HG03196 (cell line): ENCODE measurements at regions not wholly inside any gene's neighbourhood (a gene's known extent, or its start where the extent isn't known, plus 50 kb on each side); places are given as distances from the start of the nearest gene placed in this dataset.
"Not testable (repeated sequence)": the region's sequence is repeated elsewhere in the genome, so short reads cannot be mapped to it uniquely, and the experiment has no call there.

Source experiments
- ATAC-seq: cut with Tn5 transposase; IDR thresholded peaks from one replicate; pipeline ENCODE4 v1.9.1; 2021; ENCODE audit not compliant: unreplicated experiment

DNA sequence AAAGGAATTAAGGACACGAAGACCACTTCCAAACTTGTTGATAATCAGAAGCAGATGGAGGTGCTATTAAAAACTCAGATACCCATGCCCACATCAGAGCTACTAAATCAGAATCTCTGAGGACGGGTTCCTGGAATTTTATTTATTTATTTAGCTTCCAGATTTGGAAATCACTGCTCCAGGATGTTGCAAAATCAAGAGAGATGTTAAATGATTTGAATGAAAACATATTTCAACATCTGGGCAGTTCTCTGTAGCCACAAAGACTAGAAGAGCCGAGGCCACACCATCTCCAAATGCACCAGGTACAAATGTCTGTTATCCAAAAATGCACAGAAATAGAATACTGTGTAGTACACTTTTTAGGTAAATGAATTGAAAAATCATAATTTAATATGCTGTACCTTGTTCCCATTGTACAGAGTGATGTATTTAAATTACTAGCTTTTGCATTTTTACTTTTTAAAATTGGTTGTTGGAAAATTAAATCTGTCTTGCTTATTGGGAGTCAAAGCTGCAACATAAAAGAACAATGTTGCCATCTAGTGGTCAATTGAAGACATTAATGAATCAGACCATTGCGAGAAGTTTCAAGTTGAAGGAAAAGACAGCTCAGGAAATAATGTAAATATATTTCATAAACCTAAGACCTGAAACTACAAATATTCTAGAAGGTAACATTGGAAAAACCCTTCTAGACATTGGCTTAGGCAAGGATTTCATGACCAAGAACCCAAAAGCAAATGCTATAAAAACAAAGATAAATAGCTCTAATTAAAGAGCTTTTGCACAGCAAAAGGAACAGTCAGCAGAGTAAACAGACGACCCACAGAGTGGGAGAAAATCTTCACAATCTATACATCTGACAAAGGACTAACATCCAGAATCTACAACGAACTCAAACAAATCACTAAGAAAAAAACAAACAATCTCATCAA is 151.3 kb upstream of the TTC29 start:
- no peak for ATAC-seq

DNA sequence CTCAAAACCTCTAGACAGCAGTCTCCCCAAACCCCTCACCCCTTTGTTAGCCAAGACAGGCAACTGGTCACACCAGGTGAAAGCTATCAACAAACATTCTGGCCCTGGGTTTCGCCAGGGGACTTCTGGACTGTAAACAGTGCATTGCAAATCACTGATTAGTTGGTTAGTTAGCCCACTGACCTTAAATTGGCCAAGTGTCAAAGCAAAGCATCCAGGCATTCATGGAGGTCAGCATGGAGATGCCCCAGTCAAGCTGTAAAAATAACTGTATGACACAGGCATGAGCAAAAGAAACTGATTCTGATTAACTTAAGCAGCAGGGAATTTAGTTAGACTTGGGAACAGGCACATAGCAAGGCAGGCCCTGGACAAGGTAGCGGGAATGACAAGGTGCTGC is 156.0 kb upstream of the TTC29 start:
- no peak for ATAC-seq

DNA sequence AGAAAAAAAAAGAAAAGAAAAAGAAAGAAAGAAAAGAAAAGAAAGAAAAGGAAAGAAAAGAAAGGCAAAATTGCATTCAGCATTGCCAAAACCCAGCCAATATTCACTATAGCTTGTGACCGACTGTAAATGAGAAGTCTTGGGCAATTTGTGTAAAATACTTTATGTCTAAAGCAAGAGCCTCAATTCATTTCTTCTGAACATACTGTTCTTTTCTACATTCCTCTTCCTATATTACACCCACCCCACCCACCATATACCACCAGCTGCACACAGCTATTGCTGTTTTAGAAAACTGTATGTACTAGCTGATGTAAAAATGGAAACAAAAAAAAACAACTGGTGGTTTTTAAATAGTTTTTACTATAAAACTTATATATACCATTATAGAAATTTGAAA is 156.9 kb upstream of the TTC29 start:
- ATAC-seq = no peak

DNA sequence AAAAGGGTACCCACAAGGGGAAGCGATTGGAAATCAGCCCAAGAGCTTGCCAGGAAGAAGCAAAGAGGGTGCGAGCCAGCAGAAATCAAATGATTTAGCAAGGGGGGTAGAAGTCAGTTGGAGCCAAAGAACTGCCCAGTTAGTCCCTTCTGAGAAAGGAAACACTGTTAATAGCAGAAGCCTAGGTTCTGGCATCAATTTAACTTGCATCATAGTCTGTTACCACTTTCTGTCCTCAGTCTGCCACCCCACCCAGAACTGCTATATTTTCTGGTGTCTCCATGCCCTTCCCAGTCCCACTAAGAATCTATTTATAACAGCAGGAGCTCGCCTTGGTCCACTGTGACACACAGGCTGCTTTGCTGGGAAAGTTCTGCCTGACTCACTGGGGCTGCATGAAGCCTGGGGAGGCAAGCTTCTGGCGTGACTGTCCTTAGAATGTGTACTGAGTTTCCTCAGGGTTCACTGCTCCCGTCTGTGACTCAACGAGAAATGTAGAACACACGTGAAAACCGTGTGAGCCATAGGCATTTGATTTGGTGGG is 157.8 kb upstream of the TTC29 start:
- ATAC-seq = no peak

DNA sequence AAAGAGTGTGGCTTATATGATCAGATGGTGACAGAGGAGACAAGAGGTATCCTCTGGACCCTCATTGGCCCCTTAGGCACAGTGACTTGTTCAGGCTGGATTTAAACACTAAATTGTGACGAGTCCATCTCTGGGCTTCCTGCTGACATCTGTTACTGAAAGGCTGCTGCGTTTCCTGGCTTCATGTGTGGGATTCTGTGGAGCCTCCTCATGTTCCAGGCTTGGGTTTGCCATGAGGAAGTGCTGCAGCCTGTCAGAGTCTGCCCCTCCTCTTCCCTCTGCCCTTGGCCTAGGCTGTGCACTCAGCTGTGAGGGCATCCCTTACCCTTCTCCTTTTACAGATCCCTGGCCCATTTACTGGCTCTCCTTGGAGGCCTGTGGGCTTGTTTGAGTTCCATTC is 159.1 kb upstream of the TTC29 start:
- no peak for ATAC-seq

DNA sequence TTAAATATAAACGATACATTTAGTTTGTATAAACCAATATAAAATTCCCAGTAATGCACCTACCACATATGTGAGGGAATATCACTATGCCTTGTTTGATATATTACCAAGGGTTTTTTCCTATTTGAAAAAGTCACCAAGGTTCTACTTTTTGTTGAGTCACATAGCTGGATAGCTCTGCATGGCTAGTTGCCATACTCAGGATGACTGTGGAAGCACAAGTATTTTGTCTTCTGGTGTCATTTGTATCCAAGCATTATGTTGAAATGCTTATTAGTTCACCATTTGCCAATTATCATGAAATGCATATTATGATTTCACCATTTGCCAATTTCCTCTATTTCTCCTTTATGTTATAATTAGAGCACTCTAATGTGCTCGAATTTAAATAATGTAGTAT is 162.7 kb upstream of the TTC29 start:
- ATAC-seq = no peak

DNA sequence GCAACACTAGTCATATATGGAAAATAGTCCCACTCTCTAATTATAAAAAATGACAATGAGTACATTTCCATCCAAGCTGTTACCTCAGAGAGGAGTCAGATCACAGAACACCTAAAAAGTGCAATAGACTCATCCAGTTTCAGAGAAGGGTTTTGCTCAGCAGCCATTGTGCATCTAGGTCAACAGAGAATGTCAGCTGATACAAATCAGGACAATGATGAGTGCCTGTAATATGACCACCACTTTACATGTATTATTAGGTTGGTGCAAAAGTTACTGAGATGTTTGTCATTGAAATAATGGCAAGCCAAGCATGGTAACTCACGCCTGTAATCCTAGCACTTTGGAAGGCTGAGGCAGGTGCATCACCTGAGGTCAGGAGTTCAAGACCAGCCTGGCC is 164.1 kb upstream of the TTC29 start:
- ATAC-seq = no peak

DNA sequence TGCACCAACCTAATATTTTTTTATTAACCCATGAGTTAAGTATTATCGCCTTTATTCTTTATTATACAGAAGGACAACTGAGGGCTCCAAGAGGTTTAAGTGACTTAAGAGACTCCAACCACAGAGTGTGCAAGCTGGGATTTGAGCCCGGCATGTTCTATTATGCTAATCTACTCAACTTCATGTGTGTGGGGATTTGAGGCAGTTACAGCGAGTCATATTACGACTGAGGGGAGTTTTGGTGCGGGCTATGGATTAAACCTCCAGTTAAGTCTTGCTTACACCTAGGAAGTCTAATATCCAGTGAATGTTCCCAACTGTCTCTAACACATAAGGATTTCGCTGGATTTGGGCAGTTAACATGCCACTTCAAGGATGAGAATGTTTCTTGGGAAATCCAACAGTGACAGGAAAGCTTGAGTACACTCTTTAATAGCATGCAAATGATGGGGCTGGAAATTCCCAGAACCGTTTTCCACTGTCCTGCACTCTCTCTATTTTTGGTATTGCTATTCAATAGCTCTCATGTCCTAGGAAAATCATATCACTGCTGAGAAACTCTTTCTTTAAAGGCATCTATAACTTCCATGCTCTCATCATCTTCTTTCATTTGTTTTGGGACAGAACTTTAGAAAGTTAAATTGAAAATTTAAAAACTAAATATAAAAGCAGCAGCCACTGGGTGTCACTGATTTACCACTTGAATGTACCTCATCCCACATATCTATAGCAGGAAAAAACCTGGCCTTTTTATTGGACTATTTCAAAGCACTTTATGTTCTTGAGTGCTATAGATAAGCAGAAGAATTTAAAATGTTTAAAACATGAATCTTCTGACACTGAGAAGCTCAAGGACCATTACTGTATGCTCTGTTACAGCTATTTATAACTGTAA is 165.1 kb upstream of the TTC29 start:
- no peak for ATAC-seq

DNA sequence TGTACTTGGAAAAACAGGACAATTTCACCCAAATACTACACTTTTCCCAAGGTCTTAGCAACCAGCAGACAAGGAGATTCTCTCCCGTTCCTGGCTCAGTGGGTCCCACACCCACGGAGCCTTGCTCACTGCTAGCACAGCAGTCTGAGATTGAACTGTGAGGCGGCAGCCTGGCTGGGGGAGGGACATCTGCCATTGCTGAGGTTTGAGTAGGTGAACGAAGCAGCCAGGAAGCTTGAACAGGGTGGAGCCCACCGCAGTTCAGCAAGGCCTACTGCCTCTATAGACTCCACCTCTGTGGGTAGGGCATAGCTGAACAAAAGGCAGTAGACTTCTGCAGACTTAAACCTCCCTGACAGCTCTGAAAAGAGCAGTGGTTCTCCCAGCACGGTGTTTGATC is 166.5 kb upstream of the TTC29 start:
- ATAC-seq = not testable (repeated sequence)

DNA sequence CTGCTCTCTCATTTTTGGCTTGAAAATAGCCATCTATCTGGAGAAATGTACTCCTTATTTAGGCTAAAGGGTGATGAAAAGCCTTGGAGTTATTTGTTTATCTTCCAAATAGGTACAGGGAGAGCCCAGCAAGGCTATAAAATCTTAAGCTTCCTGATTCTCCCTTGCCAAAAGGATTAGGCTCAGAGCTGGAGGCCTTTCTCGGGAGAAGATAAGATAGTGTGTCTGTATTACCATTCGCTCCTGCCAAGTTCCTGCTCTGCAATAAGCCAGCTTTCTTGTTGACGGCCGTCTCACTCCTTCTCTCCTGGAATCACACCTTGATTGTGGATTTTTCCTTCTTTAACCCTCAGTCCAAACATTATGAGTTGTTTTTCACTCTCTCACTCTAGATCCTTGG is 171.8 kb upstream of the TTC29 start:
- ATAC-seq = no peak

DNA sequence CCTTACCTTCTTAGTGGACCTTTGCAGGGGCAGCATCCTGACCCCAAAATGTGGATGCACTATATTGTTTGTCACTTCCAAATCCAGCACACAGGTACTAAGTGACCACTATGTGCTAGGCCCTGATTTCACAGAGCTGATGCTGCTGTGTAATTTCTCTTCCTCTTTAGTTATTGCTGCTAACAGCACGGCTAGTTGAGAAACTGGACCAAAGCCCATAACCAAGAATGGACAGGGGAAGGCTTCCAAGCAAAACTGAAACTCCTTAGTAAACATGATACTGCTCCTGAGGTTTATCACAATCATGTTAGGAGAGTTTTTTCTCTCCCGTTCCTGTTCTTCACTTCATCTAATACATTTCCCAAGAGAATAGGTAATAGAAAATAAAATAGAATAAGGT is 172.9 kb upstream of the TTC29 start:
- ATAC-seq = no peak

DNA sequence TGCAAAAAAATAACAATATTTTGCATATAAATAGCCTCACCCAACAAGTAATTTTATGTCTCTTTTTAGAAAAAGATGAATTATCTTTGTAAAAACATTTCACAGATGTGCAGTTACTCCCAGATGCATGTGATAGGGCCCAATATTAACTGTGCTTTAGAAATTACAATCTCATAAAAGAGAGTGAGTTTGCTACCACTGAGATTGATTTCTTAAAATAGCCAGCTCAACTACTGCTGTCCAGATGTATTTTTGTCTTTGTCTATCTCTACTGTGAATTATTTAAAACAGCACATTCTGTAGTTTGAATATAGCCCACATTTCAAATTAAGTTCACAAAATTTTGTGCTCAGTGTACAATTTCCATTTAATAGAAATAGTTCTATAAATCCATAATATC is 177.0 kb upstream of the TTC29 start:
- ATAC-seq = no peak

DNA sequence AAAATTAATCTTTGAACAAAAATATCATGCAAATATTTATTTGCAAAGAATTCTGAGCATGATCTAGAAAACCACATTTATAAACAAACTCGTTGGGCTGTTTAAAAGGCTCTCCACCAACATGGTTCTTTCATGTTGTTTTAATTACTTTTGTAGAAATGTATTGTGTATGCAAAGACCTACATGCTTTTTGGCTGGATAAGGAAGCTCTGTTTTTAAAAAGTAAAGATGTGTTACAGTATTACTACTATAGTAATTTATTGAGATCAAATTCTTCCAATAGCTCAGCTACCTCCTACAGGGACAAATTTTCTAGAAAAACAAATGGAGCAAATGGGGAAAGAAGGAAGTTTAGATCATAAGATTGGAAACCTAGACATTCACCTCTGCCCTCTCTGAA is 177.5 kb upstream of the TTC29 start:
- no peak for ATAC-seq

DNA sequence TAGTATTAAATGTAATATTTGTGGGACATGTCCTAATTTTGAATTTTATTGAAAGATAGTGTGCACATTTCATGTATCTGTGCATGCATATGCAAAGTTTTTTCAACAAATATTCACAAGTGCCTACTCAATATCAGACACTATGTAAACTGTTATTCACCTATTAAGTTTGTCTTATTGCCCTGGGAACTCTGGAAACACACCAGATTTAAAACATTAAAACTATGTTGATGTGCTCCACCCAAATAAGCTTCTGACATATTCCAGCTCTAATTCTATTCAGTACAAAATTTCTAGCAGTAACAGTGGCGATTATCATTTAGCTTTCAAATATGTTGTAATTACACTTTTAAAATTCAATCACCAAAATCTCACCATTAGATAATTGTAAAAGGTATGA is 183.1 kb upstream of the TTC29 start:
- ATAC-seq = no peak

DNA sequence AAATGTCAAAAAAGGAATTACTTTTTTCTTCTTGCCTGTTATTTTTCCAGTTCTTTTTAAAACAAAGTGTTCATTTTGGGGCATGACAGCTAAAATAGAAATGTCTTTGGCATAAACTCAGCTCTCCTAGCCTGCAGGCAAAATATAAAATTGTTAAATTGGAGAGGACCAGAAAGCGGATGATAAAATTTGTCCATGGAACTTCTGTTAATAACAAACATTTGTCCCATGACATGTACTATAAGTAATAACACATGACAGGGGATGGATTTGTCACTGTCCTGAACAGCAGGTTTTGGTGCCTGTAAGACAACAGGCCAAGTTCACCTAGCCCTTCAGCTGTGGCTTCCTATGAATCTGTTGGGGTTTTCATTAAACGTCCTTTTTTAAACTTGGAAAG is 184.0 kb upstream of the TTC29 start:
- no peak for ATAC-seq

DNA sequence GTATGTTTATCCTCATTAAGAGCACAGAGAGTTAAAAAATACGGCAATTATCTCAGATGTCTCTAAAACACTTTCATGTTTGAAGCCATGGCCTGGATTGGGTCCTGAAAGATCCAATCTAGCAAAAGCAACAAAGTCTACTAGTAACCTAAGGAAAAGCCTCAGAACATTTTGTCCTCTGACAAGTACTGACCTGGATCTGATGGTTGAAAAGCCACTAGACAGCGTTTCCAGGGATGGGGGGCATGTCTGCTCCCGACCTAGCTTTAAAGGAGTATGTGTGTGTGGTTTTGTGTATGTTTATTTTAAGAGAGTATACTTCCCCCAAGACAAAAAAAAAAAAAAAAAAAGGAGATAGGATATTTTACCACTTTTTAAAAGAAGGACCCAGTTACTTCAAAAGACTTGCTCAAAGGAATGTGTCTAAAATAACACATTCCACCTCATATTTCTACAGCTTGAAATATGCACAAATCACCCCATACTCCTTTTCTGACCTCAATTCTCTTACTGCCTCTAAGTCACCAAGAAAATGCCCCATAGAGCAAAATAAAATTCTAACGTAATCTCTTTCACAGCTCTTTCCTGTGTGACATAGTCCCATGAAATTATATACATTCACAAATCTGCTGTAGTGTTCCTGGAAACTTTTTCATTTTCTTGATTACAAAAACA is 189.0 kb upstream of the TTC29 start:
- no peak for ATAC-seq

DNA sequence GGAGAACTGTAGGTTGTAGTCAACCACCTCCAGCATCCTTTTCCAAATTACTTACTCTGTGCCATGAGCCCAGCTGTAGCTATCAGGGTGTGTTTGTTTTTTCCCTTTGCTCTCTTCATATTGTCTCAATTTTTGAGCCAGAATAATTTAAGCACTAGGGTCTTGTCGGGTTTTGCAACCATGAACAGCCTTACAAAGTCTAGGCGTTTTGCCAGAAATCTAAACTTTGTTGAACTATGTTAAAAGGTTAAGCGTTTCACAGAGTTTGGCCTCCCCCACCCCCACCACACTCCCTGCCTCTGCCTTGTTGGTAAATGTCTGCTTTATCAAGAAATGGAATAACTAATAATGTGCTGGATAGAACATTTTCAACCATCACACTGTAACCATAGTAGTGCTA is 190.6 kb upstream of the TTC29 start:
- no peak for ATAC-seq

DNA sequence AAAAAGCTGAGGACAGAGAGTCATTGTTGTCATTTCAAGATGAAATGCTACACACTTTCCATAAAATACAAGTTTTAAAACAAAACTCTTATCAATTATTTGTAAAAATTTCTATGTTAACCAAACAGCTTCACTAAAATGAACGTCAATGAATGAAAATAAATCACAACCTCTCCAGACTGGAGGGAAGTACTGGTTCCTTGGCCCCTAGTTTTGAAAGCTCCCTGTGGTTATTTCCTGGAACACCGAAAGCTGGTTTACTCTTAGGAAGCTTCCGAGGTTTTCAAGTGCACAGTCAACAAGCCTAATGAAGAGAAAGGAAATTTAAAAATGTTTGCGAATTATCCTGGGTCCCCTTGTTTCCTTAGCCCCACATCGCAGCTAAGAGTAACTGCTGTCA is 191.1 kb upstream of the TTC29 start:
- no peak for ATAC-seq

DNA sequence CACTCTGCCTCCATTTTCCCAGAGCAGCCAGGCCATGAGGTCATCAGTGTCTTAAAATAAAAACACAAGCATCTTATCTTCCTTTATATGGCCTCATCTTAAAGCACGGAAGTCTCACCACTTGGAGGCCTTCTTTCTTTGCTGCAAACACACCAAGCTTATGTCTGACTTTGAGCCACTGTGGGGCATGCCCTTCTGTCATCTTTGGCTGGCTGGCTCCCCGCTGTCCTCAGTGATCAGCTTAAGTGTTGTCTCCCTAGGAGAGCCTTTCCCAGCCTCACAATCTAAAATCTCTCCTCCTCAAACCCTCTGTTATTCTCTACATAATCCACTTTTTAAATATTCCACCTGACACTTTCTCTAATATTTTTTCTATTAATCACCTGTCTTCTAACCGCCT is 191.6 kb upstream of the TTC29 start:
- ATAC-seq = no peak

DNA sequence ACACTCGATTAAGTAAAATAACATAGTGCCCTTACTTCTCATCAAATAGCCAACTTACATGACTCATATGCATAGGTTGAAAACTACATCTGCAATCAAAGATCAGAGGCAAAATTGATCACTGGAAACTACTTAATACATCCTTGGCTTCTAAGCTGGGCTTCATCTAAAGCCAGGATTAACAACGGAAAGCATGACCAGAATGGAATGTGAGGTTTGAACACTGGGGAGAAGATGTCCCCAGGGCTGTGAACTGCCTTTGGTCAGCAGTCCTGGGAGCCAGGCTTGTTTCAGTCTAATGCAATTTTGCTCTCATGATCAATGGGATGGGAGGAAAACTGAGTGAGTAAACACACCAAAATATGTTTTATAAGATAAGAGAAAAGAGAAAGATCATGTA is 192.5 kb upstream of the TTC29 start:
- ATAC-seq = no peak

DNA sequence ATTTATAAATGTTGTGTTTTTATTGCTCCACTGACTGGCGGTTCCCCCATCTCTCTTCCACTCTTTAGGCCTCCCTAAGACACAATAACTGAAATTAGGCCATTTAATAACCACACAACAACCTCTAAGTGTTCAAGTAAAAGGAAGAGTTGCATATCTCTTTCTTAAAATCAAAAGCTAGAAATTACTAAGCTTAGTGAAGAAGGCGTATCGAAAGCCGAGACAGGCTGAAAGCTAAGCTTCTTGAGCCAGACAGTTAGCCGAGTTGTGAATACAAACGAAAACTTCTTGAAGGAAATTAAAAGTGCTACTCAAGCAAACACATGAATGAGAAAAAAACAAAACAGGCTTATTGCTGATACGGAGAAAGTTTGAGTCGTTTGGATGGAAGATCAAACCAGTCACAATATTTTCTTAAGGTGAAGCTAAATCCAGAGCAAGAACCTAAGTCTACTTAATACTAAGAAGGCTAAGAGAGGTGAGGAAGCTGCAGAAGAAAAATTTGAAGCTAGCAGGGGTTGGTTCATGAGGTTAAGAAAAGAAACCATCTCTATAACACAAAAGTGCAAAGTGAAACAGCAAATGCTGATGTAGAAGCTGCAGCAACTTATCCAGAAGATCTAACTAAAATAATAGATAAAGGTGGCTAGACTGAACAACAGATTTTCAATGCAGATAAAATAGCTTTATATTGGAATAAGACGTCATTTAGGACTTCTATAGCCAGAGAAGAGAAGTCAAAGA is 194.0 kb upstream of the TTC29 start:
- no peak for ATAC-seq
